Testis (tissue), 2 donors: ENCODE measurements at regions not wholly inside any gene's neighbourhood (a gene's known extent, or its start where the extent isn't known, plus 50 kb on each side); places are given as distances from the start of the nearest gene placed in this dataset.

ENCODE experiments used
- DNase-seq: peaks from one replicate; pipeline ENCODE4 v3.0.0-alpha.2; 2019
- H3K27ac ChIP-seq, 2 donors: fragments of 200-600 bp; sonication (generic); one replicate each; pipeline ENCODE4 v1.5.1; 2019
- H3K27me3 ChIP-seq: fragments of 200-600 bp; sonication (generic); one replicate; pipeline ENCODE4 v1.5.1; 2019
- H3K36me3 ChIP-seq: fragments of 200-600 bp; sonication (generic); one replicate; pipeline ENCODE4 v1.5.1; 2017; ENCODE audit warnings: low read depth; ENCODE audit errors: missing control alignments
- H3K4me1 ChIP-seq: fragments of 200-600 bp; sonication (generic); one replicate; pipeline ENCODE4 v1.5.1; 2019
- H3K4me3 ChIP-seq, 2 donors: fragments of 200-600 bp; sonication (generic); one replicate each; pipeline ENCODE4 v1.5.1; 2017 to 2019
- H3K9me3 ChIP-seq: fragments of 200-600 bp; sonication (generic); one replicate; pipeline ENCODE4 v1.5.1; 2017
- CTCF ChIP-seq, 3 experiments: fragments of 450-650 bp in 2 of 3; fragments of 200-600 bp in 1 of 3; sonication (generic) in 1 of 3; IDR thresholded peaks; one replicate each; pipeline ENCODE4 v1.5.1; 2016 to 2019; ENCODE audit warnings: antibody characterized with exemption in 3 of 3, mild to moderate bottlenecking in 2 of 3, moderate library complexity in 1 of 3
- POLR2A ChIP-seq: fragments of 450-650 bp; IDR thresholded peaks from one replicate; pipeline ENCODE4 v1.6.1; 2017; ENCODE audit warnings: antibody characterized with exemption, mild to moderate bottlenecking, moderate library complexity
- WGBS, 2 donors: methylation state at CpG; one replicate each; pipeline ENCODE4 v1.1.5; 2018; 5-methylcytosine and 5-hydroxymethylcytosine counted together
- intact Hi-C: fragments of 100-400 bp; cut with DNase I; formaldehyde crosslinking; loops from one replicate; pipeline ENCODE4 v1.15.1; 2023; ENCODE audit warnings: low total_unique reads

GRCh38 chr5:97914483-97914882, 731.4 kb upstream of the RIOK2 start:
- no peaks in the 10 kb centered on the region for H3K9me3 ChIP-seq
- H3K27ac ChIP-seq = no peak overlapping the region
- intact Hi-C loops = no loop called here
- TF ChIP-seq POLR2A (no peak), CTCF (IDR thresholded peaks at IDR 0.05) (no peak)
- no peaks in the 10 kb centered on the region for H3K4me1 ChIP-seq
- 88 to 90% methylated on average over 1 of the region's 1 CpG for WGBS, 2 donors
- no peaks in the 10 kb centered on the region for H3K36me3 ChIP-seq
- H3K27me3 ChIP-seq = no peaks in the 10 kb centered on the region
- H3K4me3 ChIP-seq = no peak overlapping the region
- DNase-seq = no peak

GRCh38 chr5:97915106-97915505, 732.1 kb upstream of the RIOK2 start:
- no peaks in the 10 kb centered on the region for H3K9me3 ChIP-seq
- no peaks in the 10 kb centered on the region for H3K4me1 ChIP-seq
- DNase-seq = no peak
- TF ChIP-seq CTCF (IDR thresholded peaks at IDR 0.05) (no peak), POLR2A (no peak)
- H3K4me3 ChIP-seq = no peak overlapping the region
- H3K27me3 ChIP-seq = no peaks in the 10 kb centered on the region
- no peak overlapping the region for H3K27ac ChIP-seq
- no peaks in the 10 kb centered on the region for H3K36me3 ChIP-seq
- 85 to 95% methylated on average over 1 of the region's 1 CpG for WGBS, 2 donors
- intact Hi-C loops = no loop called here

- Histone ChIP-seq H3K4me3 (no peak overlapping the region), H3K27me3 (no peaks in the 10 kb centered on the region), H3K4me1 (no peaks in the 10 kb centered on the region), H3K36me3 (no peaks in the 10 kb centered on the region), H3K27ac (no peak overlapping the region), H3K9me3 (no peaks in the 10 kb centered on the region)
- DNase-seq = no peak
- intact Hi-C loops = no loop called here
- no peak for TF ChIP-seq CTCF (IDR thresholded peaks at IDR 0.05)
- TF ChIP-seq POLR2A = no peak
- WGBS, 2 donors = 77 to 94% methylated on average over 1 of the region's 1 CpG
Measured at GRCh38 chr5:97918057-97918456, 735.0 kb upstream of the RIOK2 start.

GRCh38 chr5:97918620-97919019, 735.6 kb upstream of the RIOK2 start:
- DNase-seq = no peak
- H3K4me1 ChIP-seq = no peaks in the 10 kb centered on the region
- no peak overlapping the region for H3K4me3 ChIP-seq
- no peaks in the 10 kb centered on the region for H3K9me3 ChIP-seq
- H3K27me3 ChIP-seq = no peaks in the 10 kb centered on the region
- no peak for TF ChIP-seq CTCF (IDR thresholded peaks at IDR 0.05)
- TF ChIP-seq POLR2A = no peak
- intact Hi-C loops = no loop called here
- no peaks in the 10 kb centered on the region for H3K36me3 ChIP-seq
- H3K27ac ChIP-seq = no peak overlapping the region
- 54 to 57% methylated on average over 2 of the region's 2 CpGs for WGBS, 2 donors

GRCh38 chr5:97919719-97920118, 736.7 kb upstream of the RIOK2 start:
- H3K9me3 ChIP-seq = no peaks in the 10 kb centered on the region
- DNase-seq = no peak
- no peaks in the 10 kb centered on the region for H3K4me1 ChIP-seq
- no peak overlapping the region for H3K4me3 ChIP-seq
- TF ChIP-seq CTCF (IDR thresholded peaks at IDR 0.05) = no peak
- no peak for TF ChIP-seq POLR2A
- WGBS, 2 donors = 62 to 70% methylated on average over 4 of the region's 4 CpGs
- no peak overlapping the region for H3K27ac ChIP-seq
- intact Hi-C loops = no loop called here
- no peaks in the 10 kb centered on the region for H3K36me3 ChIP-seq
- H3K27me3 ChIP-seq = no peaks in the 10 kb centered on the region
